GM12878 (cell line): ENCODE measurements at regions not wholly inside any gene's neighbourhood (a gene's known extent, or its start where the extent isn't known, plus 50 kb on each side); places are given as distances from the start of the nearest gene placed in this dataset.

Experiments used
- BHLHE40 ChIP-seq, 2 experiments: fragments of 450-650 bp in 1 of 2; IDR thresholded peaks; 2 replicates each; pipeline ENCODE4 v1.6.1; 2011 to 2017; ENCODE audit warnings: low read depth in 2 of 2, borderline replicate concordance in 1 of 2, improper control_type of control experiment in 1 of 2, low read length in 1 of 2, mild to moderate bottlenecking in 1 of 2
- CHD1 ChIP-seq: IDR thresholded peaks from 2 replicates; pipeline ENCODE4 v1.6.1; 2012; ENCODE audit warnings: low read depth, low read length, improper control_type of control experiment
- CUX1 ChIP-seq: IDR thresholded peaks from 2 replicates; pipeline ENCODE4 v1.6.1; 2012; ENCODE audit warnings: improper control_type of control experiment, low read depth, low read length; ENCODE audit not compliant: insufficient replicate concordance
- HSF1 ChIP-seq: fragments of 150-350 bp; IDR thresholded peaks from 2 replicates; pipeline ENCODE4 v1.6.1; 2014; ENCODE audit warnings: mild to moderate bottlenecking, low read depth, low read length
- IRF3 ChIP-seq: fragments of 450-650 bp; IDR thresholded peaks from 2 replicates; pipeline ENCODE4 v1.6.1; 2014; ENCODE audit warnings: mild to moderate bottlenecking
- SRF ChIP-seq, 2 experiments: IDR thresholded peaks; 2 replicates each; pipeline ENCODE4 v1.6.1; 2011; ENCODE audit warnings: low read depth in 2 of 2, low read length in 2 of 2, mild to moderate bottlenecking in 1 of 2, moderate library complexity in 1 of 2
- SUZ12 ChIP-seq: fragments of 200-600 bp; sonication (generic); IDR thresholded peaks from one replicate; pipeline ENCODE4 v1.6.1; 2018; ENCODE audit warnings: antibody characterized with exemption, mild to moderate bottlenecking; ENCODE audit not compliant: unreplicated experiment

- TF ChIP-seq CUX1 (no peak), SRF (IDR thresholded peaks at IDR 0.05; ENCODE audit: low read depth in 2 of 2, low read length in 2 of 2) (no peak), CHD1 (no peak), IRF3 (no peak), SUZ12 (no peak), HSF1 (no peak), BHLHE40 (IDR thresholded peaks at IDR 0.05; ENCODE audit: borderline replicate concordance in 1 of 2, low read depth in 2 of 2, low read length in 1 of 2) (no peak)
- TF ChIP-seq, all 136 proteins: peak for 0
Measured at GRCh38 chr14:104252256-104253215, 114.1 kb downstream of the KIF26A start (continued).
